Transverse colon (tissue), 4 donors: ENCODE measurements at regions not wholly inside any gene's neighbourhood (a gene's known extent, or its start where the extent isn't known, plus 50 kb on each side); places are given as distances from the start of the nearest gene placed in this dataset.

Experiments used
- DNase-seq: peaks from one replicate; pipeline ENCODE4 v3.0.0-alpha.2; 2019
- H3K27ac ChIP-seq, 4 donors: fragments of 200-600 bp; sonication (generic); 2 replicates each; pipeline ENCODE4 v1.5.1; 2016 to 2018; ENCODE audit warnings: inconsistent platforms in 4 of 4
- H3K27me3 ChIP-seq: fragments of 200-600 bp; sonication (generic); 2 replicates; pipeline ENCODE4 v1.5.1; 2017; ENCODE audit warnings: inconsistent platforms
- H3K36me3 ChIP-seq, 4 donors: fragments of 200-600 bp; sonication (generic); 2 replicates each; pipeline ENCODE4 v1.5.1; 2017 to 2019; ENCODE audit warnings: inconsistent platforms in 4 of 4
- H3K4me1 ChIP-seq, 4 donors: fragments of 200-600 bp; sonication (generic); 2 replicates each; pipeline ENCODE4 v1.5.1; 2017 to 2020; ENCODE audit warnings: inconsistent platforms in 4 of 4
- H3K4me3 ChIP-seq, 4 donors: fragments of 200-600 bp; sonication (generic); 1 replicate in 1 of 4; 2 replicates in 3 of 4; pipeline versions ENCODE4 v1.5.1 to v1.6.1; 2017 to 2019; ENCODE audit warnings: inconsistent platforms in 4 of 4
- H3K9me3 ChIP-seq, 2 donors: fragments of 200-600 bp; sonication (generic); 2 replicates each; pipeline ENCODE4 v1.5.1; 2017 to 2019; ENCODE audit warnings: inconsistent platforms in 2 of 2
- EP300 ChIP-seq: sonication (generic); formaldehyde crosslinking; IDR thresholded peaks from one replicate; pipeline ENCODE4 v1.6.1; 2017; ENCODE audit warnings: antibody characterized with exemption, low read depth
- POLR2A ChIP-seq: fragments of 450-650 bp; IDR thresholded peaks from one replicate; pipeline ENCODE4 v1.6.1; 2016; ENCODE audit warnings: antibody characterized with exemption, mild to moderate bottlenecking, moderate library complexity
- POLR2AphosphoS5 ChIP-seq, 3 donors: sonication (generic); formaldehyde crosslinking; IDR thresholded peaks; one replicate each; pipeline ENCODE4 v1.6.1; 2016; ENCODE audit warnings: antibody characterized with exemption in 3 of 3
- WGBS, 2 donors: methylation state at CpG; one replicate each; pipeline ENCODE4 v1.1.5; 2018; ENCODE audit warnings: low coverage in 1 of 2; 5-methylcytosine and 5-hydroxymethylcytosine counted together
- in situ Hi-C, 4 donors: fragments of 200-750 bp; cut with MboI; loops; one replicate each; pipeline versions ENCODE4 v1.15.0 to v1.15.1; 2017; ENCODE audit warnings: low sequenced_read_pairs in 3 of 4, low pct_ligation_motif_present in 1 of 4, low pct_unique_long_range_greater_than_20kb in 1 of 4
- intact Hi-C: fragments of 100-400 bp; cut with DNase I; formaldehyde crosslinking; loops from one replicate; pipeline ENCODE4 v1.15.1; 2023; ENCODE audit warnings: low total_unique reads
- TF ChIP-seq, protein P1 (sequence below), 5 experiments: fragments of 200-600 bp in 3 of 5; fragments of 450-650 bp in 2 of 5; sonication (generic) in 3 of 5; IDR thresholded peaks; 1 replicate in 2 of 5; 2 replicates in 3 of 5; pipeline ENCODE4 v1.5.1; 2016 to 2017; ENCODE audit warnings: antibody characterized with exemption in 5 of 5, inconsistent platforms in 3 of 5, mild to moderate bottlenecking in 2 of 5, moderate library complexity in 1 of 5

DNA sequence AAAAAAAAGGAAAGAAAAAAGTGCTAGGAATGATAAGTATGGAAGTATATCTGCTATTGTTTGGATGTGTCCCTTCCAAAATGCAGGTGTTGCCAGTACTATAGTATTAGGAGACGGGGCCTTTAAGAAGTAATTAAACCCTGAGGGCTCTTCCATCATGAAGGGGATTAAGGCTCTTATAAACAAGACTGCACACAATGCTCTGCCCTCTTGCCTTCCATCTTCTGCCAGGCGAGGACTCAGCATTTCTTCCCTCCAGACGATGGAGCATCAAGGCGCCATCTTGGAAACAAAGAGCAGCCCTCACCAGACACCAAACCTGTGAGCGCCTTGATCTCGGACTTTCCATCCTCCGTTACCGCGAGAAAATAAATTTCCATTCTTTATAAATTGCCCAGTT, 120.1 kb upstream of the GPM6A start:
- DNase-seq, result no peak
- no peaks in the 10 kb centered on the region for H3K27me3 ChIP-seq
- H3K36me3 ChIP-seq, result no peaks in the 10 kb centered on the region
- in situ Hi-C loops (loop anchor here in 1 of 4 donors (25.0 kb wide), 1 partner anchor 405 kb away; no protein-coding TSS in a partner anchor), intact Hi-C loops (no loop called here)
- WGBS, 2 donors, result 89 to 94% methylated on average over 9 of the region's 9 CpGs
- no peak overlapping the region for H3K4me3 ChIP-seq
- no peaks in the 10 kb centered on the region for H3K4me1 ChIP-seq
- no peak for TF ChIP-seq POLR2AphosphoS5 (IDR thresholded peaks at IDR 0.05)
- TF ChIP-seq, protein P1, sequence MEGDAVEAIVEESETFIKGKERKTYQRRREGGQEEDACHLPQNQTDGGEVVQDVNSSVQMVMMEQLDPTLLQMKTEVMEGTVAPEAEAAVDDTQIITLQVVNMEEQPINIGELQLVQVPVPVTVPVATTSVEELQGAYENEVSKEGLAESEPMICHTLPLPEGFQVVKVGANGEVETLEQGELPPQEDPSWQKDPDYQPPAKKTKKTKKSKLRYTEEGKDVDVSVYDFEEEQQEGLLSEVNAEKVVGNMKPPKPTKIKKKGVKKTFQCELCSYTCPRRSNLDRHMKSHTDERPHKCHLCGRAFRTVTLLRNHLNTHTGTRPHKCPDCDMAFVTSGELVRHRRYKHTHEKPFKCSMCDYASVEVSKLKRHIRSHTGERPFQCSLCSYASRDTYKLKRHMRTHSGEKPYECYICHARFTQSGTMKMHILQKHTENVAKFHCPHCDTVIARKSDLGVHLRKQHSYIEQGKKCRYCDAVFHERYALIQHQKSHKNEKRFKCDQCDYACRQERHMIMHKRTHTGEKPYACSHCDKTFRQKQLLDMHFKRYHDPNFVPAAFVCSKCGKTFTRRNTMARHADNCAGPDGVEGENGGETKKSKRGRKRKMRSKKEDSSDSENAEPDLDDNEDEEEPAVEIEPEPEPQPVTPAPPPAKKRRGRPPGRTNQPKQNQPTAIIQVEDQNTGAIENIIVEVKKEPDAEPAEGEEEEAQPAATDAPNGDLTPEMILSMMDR (IDR thresholded peaks at IDR 0.05), result no peak
- TF ChIP-seq EP300, result no peak
- TF ChIP-seq POLR2A, result no peak
- H3K27ac ChIP-seq, result no peak overlapping the region
- no peaks in the 10 kb centered on the region for H3K9me3 ChIP-seq

DNA sequence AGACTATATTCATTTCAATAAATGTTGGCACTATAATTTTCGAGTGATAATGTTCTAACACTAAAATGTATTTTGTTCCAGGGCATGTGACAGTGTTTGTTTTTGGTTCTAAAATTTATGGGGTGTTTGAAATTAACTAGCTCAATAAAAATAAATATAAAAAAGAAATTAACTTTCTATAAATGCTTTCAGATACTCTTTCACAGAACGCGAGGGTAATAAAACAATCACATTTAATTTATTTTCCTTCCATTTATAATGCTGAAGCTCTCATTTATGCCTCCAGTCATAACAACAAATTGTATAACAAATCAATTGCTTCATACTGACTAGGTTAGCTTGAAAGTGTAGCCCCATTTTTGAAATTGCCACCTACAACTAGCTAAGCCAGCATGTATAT, 122.4 kb upstream of the GPM6A start:
- H3K36me3 ChIP-seq, result no peaks in the 10 kb centered on the region
- no peak overlapping the region for H3K4me3 ChIP-seq
- no peak for DNase-seq
- 41 to 51% methylated on average over 3 of the region's 3 CpGs for WGBS, 2 donors
- H3K27ac ChIP-seq, result no peak overlapping the region
- no peaks in the 10 kb centered on the region for H3K27me3 ChIP-seq
- in situ Hi-C loops, result loop anchor here in 1 of 4 donors (25.0 kb wide), 1 partner anchor 403 kb away; no protein-coding TSS in a partner anchor
- intact Hi-C loops, result no loop called here
- H3K9me3 ChIP-seq, result no peaks in the 10 kb centered on the region
- no peaks in the 10 kb centered on the region for H3K4me1 ChIP-seq
- no peak for TF ChIP-seq POLR2AphosphoS5 (IDR thresholded peaks at IDR 0.05)
- TF ChIP-seq, protein P1 (IDR thresholded peaks at IDR 0.05), result no peak
- no peak for TF ChIP-seq EP300
- no peak for TF ChIP-seq POLR2A

GRCh38 chr4:175935016-175935661, 123.1 kb upstream of the GPM6A start:
- Histone ChIP-seq H3K9me3 (no peaks in the 10 kb centered on the region), H3K4me3 (no peak overlapping the region), H3K27me3 (no peaks in the 10 kb centered on the region), H3K27ac (no peak overlapping the region), H3K36me3 (no peaks in the 10 kb centered on the region), H3K4me1 (no peaks in the 10 kb centered on the region)
- TF ChIP-seq POLR2A (no peak), EP300 (no peak), POLR2AphosphoS5 (IDR thresholded peaks at IDR 0.05) (no peak)
- TF ChIP-seq, protein P1 (IDR thresholded peaks at IDR 0.05), result no peak
- intact Hi-C loops (no loop called here), in situ Hi-C loops (loop anchor here in 1 of 4 donors (25.0 kb wide), 1 partner anchor 402 kb away; no protein-coding TSS in a partner anchor)
- DNase-seq, result no peak

GRCh38 chr4:175944126-175944910, 121.3 kb upstream of the WDR17 start:
- in situ Hi-C loops (loop anchor here in 1 of 4 donors (25.0 kb wide), 1 partner anchor 393 kb away; no protein-coding TSS in a partner anchor), intact Hi-C loops (no loop called here)
- Histone ChIP-seq H3K9me3 (no peaks in the 10 kb centered on the region), H3K27me3 (no peaks in the 10 kb centered on the region), H3K36me3 (no peaks in the 10 kb centered on the region), H3K4me3 (no peak overlapping the region), H3K4me1 (peaks cover 0 to 4% (median 0%) of the 10 kb centered on the region in 4 donors), H3K27ac (no peak overlapping the region)
- WGBS, 2 donors, result 78 to 80% methylated on average over 10 of the region's 10 CpGs
- no peak for DNase-seq
- no peak for TF ChIP-seq POLR2AphosphoS5 (IDR thresholded peaks at IDR 0.05)
